Activated CD4-positive, alpha-beta T cell treated with anti-CD3 and anti-CD28 coated beads, Interleukin-2, Interleukin-6, amounts not matched to agents 100 ng/mL and 50 ng/mL, durations not matched to agents 16 hours and 8 hours (primary cell): ENCODE measurements at regions not wholly inside any gene's neighbourhood (a gene's known extent, or its start where the extent isn't known, plus 50 kb on each side); places are given as distances from the start of the nearest gene placed in this dataset.
A peak's percentile ranks its signal among the peaks of the same experiment; 100 is the strongest.

Source experiments
- DNase-seq: peaks from one replicate; pipeline ENCODE4 v3.0.0-alpha.2; 2020

- peak; percentile 54 for DNase-seq
Measured at GRCh38 chr14:71472356-71473340, 459.6 kb upstream of the RGS6 start.

DNA sequence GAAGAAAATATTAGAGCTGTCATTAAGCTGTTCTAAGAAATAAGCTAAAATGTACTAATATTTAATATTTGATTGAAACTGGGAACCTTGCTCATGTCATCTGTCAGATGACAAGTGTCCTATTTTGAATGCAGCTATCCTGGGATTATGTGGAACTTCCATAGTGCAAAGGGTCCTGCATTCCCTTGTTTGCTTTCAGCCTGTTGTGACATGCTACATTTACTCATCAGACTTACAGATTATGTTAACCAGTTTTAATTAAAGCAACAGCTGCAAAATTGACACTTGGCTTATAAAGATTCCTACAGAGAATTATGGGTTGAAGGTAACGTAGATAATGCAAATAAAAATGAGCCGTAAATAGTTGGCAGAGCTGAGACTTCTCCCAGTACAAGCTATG, 458.4 kb upstream of the RGS6 start:
- DNase-seq: no peak

GRCh38 chr14:71474301-71475265, 457.6 kb upstream of the RGS6 start:
- no peak for DNase-seq

DNA sequence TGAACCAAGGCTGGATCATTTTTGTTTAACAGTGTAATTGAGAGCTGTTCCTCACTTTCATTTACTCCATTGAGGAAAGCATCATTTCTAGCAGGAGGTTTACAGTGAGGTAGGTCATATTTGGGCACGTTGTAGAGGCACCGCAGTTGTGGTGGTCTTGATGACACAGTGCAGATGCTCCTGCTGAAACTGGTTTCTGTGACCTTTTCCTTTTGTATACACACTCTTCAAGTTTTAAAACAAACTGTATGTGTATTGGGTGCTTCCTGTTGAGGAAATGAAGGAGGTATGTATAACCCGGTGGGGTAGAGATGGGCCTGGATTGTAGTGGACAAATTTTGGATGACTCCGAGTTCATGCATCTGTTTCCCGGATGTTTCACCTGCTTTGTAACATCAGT, 456.3 kb upstream of the RGS6 start:
- DNase-seq: no peak

GRCh38 chr14:71478542-71478941, 453.7 kb upstream of the RGS6 start:
- peak; percentile 43 for DNase-seq

DNA sequence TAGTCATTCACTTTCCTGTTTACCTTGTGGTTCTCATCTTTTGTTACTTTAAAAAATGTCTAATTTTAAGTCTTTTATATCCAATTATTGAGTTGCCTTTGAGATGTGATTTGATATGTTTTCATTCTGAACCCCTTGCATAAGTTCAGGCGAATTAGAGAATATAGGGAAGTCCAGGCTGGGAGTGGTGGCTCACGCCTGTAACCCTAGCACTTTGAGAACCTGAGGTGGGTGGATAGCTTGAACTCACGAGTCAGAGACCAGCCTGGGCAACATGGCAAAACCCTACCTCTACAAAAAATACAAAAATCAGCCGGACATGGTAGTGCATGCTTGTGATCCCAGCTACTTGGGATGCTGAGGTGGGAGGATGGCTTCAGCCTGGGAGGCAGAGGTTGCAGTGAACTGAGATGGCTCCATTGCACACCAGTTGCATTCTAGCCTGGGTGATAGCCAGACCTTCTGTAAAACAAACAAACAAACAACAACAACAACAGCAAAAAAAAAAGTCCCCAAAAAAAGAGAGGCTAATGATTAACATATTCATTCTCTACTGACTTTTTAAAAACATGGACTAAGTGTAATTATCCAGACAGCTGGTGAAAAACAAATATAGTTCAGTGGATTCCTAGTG, 451.1 kb upstream of the RGS6 start:
- DNase-seq: no peak

DNA sequence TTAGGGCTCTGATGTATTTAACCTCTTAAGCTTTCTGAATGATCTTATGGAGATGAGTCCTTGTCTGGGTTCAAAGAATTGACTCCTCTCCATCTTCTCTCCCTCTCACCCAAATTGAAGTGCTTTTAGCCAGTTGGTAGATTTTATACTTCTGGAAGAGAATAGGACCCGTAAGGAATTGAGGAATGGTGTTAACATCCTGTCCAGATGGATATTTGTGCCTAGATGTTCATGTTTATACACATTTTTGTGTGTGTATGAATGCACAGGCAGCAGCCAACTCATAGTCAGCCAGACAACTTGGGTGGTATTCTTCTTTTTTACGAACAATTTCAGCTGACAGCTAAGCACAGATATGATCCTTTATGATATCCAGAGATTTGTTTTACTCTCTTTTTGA, 449.6 kb upstream of the RGS6 start:
- no peak for DNase-seq

DNA sequence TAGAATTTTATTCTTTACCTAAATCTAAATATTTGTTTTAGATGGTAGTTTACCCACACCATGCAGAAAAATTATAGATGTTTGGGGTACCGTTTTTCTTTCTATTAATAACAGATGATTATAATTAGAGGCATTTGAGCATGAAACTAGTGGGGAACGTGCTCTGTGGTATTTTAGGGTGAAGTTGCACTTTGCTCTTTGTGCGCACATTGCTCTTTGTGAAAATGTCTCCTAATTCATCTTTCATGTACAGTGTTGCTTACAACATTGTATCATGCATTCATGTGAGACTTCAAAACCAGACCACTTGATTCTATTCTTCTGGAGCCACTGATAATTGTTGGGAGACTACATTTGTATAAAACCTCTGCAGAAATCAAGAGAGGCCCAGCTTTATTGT, 449.1 kb upstream of the RGS6 start:
- DNase-seq: no peak

DNA sequence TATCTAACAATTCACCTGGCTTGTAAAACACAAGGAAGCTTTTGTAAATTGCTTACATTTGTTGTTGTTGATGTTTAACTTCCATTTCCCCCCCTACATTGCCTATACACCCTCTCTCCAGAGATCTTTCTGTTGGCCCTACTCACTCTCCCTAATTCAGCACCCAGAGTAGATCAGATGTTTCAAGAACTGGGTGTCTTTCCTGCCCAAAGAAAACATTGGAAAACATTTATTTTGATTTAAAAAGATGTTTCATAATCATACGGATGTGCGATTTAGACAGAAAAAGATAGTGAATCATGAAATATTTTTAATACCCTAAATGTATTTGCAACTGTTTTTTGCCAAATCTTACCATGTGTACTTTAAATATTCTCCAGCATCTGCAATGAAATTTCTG, 446.4 kb upstream of the RGS6 start:
- DNase-seq: no peak

GRCh38 chr14:71486279-71486678, 445.9 kb upstream of the RGS6 start:
- DNase-seq: no peak

DNA sequence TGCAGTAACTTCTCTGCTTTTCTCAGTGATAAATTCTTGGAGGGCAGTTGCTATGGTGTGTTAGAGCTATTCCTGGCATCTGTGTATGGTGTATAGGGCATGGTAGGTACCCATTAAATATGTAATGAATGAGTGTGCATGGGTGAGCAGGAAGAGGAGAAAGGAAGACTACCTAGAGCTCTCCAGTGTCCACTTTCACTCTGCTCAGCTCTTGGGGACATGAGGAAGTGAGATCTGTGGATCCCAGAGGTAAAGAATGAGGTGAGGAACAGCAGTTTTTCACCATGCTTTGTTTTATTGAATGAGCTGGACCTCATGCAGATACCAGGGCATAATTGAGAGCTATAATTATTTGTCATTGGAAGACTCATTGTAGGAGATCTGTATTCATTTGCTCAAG, 444.8 kb upstream of the RGS6 start:
- DNase-seq: no peak

- no peak for DNase-seq
Measured at GRCh38 chr14:71487941-71488340, 444.3 kb upstream of the RGS6 start.

GRCh38 chr14:71488703-71489191, 443.5 kb upstream of the RGS6 start:
- no peak for DNase-seq

DNA sequence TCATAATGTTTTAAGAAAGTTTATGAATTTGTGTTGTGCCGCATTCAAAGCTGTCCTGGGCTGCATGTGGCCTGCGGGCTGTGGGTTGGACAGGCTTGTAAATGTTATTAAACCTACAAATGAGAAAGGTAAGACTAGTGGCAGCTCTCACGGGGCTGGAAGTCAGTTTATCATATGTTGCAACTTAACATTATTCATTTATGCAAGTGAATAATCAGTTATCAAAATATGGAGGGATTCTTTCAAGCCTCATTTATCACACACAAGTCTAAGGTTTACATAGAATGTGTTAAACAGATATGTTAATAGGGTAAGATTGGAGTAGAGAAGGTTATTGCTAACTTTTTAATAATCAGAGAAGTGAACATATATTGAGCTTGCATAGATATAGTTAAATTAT, 442.5 kb upstream of the RGS6 start:
- DNase-seq: no peak

DNA sequence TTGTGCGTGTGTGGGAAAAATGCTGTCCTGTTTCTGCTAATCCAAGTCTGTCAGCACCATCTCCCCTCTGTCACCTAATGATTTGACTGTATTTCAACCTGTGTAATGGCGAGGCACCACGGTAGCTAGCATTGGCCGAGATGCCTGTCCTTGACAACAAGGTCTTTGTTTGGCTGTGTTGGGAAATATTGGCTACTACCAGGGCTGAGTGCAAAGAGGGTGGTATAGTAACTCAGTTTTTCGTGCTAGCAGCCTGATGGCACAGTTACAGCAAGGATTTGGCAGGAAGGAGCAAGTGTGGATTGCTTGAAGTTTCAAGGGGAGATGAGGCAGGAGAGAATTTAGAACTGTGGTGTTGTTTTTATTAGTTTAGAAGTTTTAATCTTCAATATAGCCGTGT, 440.3 kb upstream of the RGS6 start:
- DNase-seq: no peak

GRCh38 chr14:71492346-71492745, 439.9 kb upstream of the RGS6 start:
- no peak for DNase-seq

GRCh38 chr14:71497645-71498086, 434.6 kb upstream of the RGS6 start:
- peak; percentile 76 for DNase-seq

DNA sequence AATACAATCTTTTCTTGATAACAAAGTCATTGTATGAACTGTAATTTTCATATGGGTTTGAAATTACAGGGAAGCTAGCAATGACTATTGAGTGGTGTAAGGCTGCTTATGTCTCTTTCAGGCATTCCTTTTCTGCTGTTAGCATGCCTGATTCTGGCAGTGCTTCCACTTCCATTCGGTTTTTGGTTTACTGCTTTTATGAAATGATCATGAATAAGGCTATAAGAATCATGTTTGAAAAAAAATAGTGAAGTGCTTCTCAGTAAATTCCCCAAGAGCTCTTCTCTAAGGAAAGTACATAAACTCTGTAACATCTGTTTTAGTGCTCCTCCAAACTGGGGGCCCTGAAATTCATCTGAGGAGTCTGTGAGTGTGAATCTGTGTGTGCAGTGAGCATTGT, 434.0 kb upstream of the RGS6 start:
- DNase-seq: no peak

DNA sequence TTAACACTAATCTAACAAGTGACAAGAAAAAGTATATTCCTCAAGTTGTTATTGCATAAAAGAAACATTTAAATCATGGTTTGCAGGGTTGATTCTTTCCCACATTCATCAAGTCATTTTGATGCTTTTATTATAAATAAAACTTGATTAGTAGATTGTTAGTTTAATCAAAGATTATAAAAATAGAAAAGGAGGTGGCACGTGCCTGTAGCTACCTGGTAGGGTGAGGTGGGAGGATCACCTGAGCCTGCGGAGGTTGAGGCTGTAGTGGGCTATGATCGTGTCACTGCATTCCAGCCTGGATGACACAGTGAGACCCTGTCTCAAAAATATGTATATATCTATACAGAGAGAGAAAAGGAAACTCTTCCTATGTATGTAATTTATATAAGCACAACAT, 433.2 kb upstream of the RGS6 start:
- DNase-seq: no peak

DNA sequence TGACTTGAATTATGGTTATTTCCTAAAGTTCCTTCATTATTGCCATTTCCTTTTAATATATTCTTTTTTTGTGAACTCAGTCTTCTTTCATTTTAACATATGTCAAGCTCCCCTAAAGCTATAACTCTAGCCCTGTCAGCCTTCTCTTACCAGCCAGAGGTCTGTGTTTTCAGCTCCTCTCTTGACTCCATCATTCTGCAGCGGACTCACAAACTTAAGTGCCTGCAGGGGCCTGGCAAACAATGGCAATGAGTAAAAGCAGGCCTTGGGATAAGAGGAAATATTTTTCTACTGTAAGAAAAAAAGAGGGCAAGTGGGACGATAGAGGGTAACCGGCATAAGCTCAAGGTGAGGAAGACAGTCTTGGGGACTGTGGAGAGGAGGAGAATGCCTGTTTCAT, 424.5 kb upstream of the RGS6 start:
- no peak for DNase-seq

GRCh38 chr14:71508901-71509300, 423.3 kb upstream of the RGS6 start:
- DNase-seq: no peak

GRCh38 chr14:71511152-71511551, 421.1 kb upstream of the RGS6 start:
- no peak for DNase-seq
